Mesenchymal stem cell (in vitro differentiated cells and primary cell): ENCODE measurements at regions not wholly inside any gene's neighbourhood (a gene's known extent, or its start where the extent isn't known, plus 50 kb on each side); places are given as distances from the start of the nearest gene placed in this dataset.

Source experiments
- DNase-seq: peaks from one replicate; pipeline ENCODE4 v3.0.0-alpha.2; 2013
- H2AFZ ChIP-seq: one replicate; pipeline ENCODE4 v1.6.1; 2013; ENCODE audit warnings: low read depth, mild to moderate bottlenecking, control low read depth, inconsistent platforms, low read length, moderate library complexity
- H2AK5ac ChIP-seq: 2 replicates; pipeline ENCODE4 v1.6.1; 2013; ENCODE audit warnings: low read length, moderate library complexity, mild to moderate bottlenecking, inconsistent platforms; ENCODE audit not compliant: severe bottlenecking
- H2BK120ac ChIP-seq: one replicate; pipeline ENCODE4 v1.6.1; 2013; ENCODE audit warnings: low read depth, mild to moderate bottlenecking, inconsistent platforms, low read length, moderate library complexity
- H2BK12ac ChIP-seq, 2 experiments: one replicate each; pipeline ENCODE4 v1.6.1; 2013; ENCODE audit warnings: inconsistent platforms in 2 of 2, low read length in 2 of 2, mild to moderate bottlenecking in 2 of 2, moderate library complexity in 2 of 2, control low read depth in 1 of 2
- H2BK15ac ChIP-seq: one replicate; pipeline ENCODE4 v1.6.1; 2013; ENCODE audit warnings: mild to moderate bottlenecking, low read depth, inconsistent platforms; ENCODE audit not compliant: poor library complexity, severe bottlenecking
- H2BK5ac ChIP-seq: 2 replicates; pipeline ENCODE4 v1.6.1; 2013; ENCODE audit warnings: low read depth, mild to moderate bottlenecking, low read length, control low read depth, inconsistent platforms; ENCODE audit not compliant: poor library complexity, severe bottlenecking
- H3K14ac ChIP-seq, 2 experiments: one replicate each; pipeline ENCODE4 v1.6.1; 2013; ENCODE audit warnings: inconsistent platforms in 2 of 2, low read length in 2 of 2, control low read depth in 1 of 2, mild to moderate bottlenecking in 1 of 2, moderate library complexity in 1 of 2
- H3K18ac ChIP-seq, 2 experiments: one replicate each; pipeline ENCODE4 v1.6.1; 2013; ENCODE audit warnings: inconsistent platforms in 2 of 2, low read length in 2 of 2, control low read depth in 1 of 2, low read depth in 1 of 2, mild to moderate bottlenecking in 1 of 2
- H3K23ac ChIP-seq, 2 experiments: one replicate each; pipeline ENCODE4 v1.6.1; 2013; ENCODE audit warnings: inconsistent platforms in 2 of 2, low read length in 2 of 2, mild to moderate bottlenecking in 2 of 2, moderate library complexity in 2 of 2, control low read depth in 1 of 2
- H3K27ac ChIP-seq: 2 replicates; pipeline ENCODE4 v1.5.1; 2013; ENCODE audit warnings: mild to moderate bottlenecking, moderate library complexity, low read length, control low read depth, inconsistent platforms; ENCODE audit not compliant: poor library complexity, severe bottlenecking
- H3K27me3 ChIP-seq, 2 experiments: 2 replicates each; pipeline versions ENCODE4 v1.6.1 to v1.7.0; 2013; ENCODE audit warnings: low read length in 2 of 2, mild to moderate bottlenecking in 2 of 2, moderate library complexity in 2 of 2, control low read depth in 1 of 2, inconsistent platforms in 1 of 2; ENCODE audit not compliant: control insufficient read depth in 1 of 2, insufficient read depth in 1 of 2
- H3K36me3 ChIP-seq, 2 experiments: 2 replicates each; pipeline versions ENCODE4 v1.6.1 to v1.7.0; 2013; ENCODE audit warnings: low read length in 2 of 2, control low read depth in 1 of 2, inconsistent platforms in 1 of 2, low read depth in 1 of 2, mild to moderate bottlenecking in 1 of 2; ENCODE audit not compliant: insufficient read depth in 2 of 2, control insufficient read depth in 1 of 2
- H3K4ac ChIP-seq, 2 experiments: one replicate each; pipeline ENCODE4 v1.6.1; 2013; ENCODE audit warnings: inconsistent platforms in 2 of 2, low read length in 2 of 2, mild to moderate bottlenecking in 2 of 2, moderate library complexity in 2 of 2, control low read depth in 1 of 2, low read depth in 1 of 2
- H3K4me1 ChIP-seq: 2 replicates; pipeline ENCODE4 v1.6.1; 2013; ENCODE audit warnings: low read depth, low read length, control low read depth; ENCODE audit not compliant: control insufficient read depth, insufficient read depth
- H3K4me2 ChIP-seq: 2 replicates; pipeline ENCODE4 v1.6.1; 2013; ENCODE audit warnings: low read length, mild to moderate bottlenecking, inconsistent platforms; ENCODE audit not compliant: poor library complexity, severe bottlenecking
- H3K4me3 ChIP-seq, 2 experiments: 2 replicates each; pipeline versions ENCODE4 v1.5.1 to v1.7.0; 2013; ENCODE audit warnings: low read length in 2 of 2, mild to moderate bottlenecking in 2 of 2, control low read depth in 1 of 2, low read depth in 1 of 2; ENCODE audit not compliant: insufficient read depth in 1 of 2
- H3K79me1 ChIP-seq: replicated peaks from 2 replicates; pipeline ENCODE4 v1.6.1; 2013; ENCODE audit warnings: mild to moderate bottlenecking, control low read depth, low read length, inconsistent platforms; ENCODE audit not compliant: poor library complexity, severe bottlenecking
- H3K9ac ChIP-seq: 2 replicates; pipeline ENCODE4 v1.7.0; 2013; ENCODE audit warnings: mild to moderate bottlenecking, low read length, moderate library complexity
- H3K9me3 ChIP-seq: 2 replicates; pipeline ENCODE4 v1.7.0; 2013; ENCODE audit warnings: mild to moderate bottlenecking, low read length; ENCODE audit not compliant: control insufficient read depth
- H4K8ac ChIP-seq: one replicate; pipeline ENCODE4 v1.6.1; 2013; ENCODE audit warnings: inconsistent platforms, mild to moderate bottlenecking, low read length, moderate library complexity
- H4K91ac ChIP-seq: one replicate; pipeline ENCODE4 v1.6.1; 2013; ENCODE audit warnings: mild to moderate bottlenecking, low read length, inconsistent platforms
- WGBS: methylation state at CpG from one replicate; pipeline ENCODE4 v1.1.7; 2013; ENCODE audit warnings: mixed read lengths; 5-methylcytosine and 5-hydroxymethylcytosine counted together

GRCh38 chr6:98641949-98642719, 192.2 kb upstream of the POU3F2 start:
- H2BK120ac ChIP-seq = no peak overlapping the region
- no peak overlapping the region for H3K4me2 ChIP-seq
- no peak for DNase-seq
- no peak overlapping the region for H2BK12ac ChIP-seq
- H2AFZ ChIP-seq = no peak overlapping the region
- no peak overlapping the region for H3K4me3 ChIP-seq
- H3K18ac ChIP-seq = no peak overlapping the region
- H3K27ac ChIP-seq = no peak overlapping the region
- no peak overlapping the region for H2BK15ac ChIP-seq
- no peak overlapping the region for H4K91ac ChIP-seq
- H3K4ac ChIP-seq = no peak overlapping the region
- no peak overlapping the region for H2BK5ac ChIP-seq
- no peak overlapping the region for H3K14ac ChIP-seq
- H3K9me3 ChIP-seq = no peaks in the 10 kb centered on the region
- no peaks in the 10 kb centered on the region for H3K4me1 ChIP-seq
- no peak overlapping the region for H3K23ac ChIP-seq
- H3K27me3 ChIP-seq = no peaks in the 10 kb centered on the region
- H3K36me3 ChIP-seq = no peaks in the 10 kb centered on the region
- WGBS = 43% methylated on average over 4 of the region's 5 CpGs
- H3K79me1 ChIP-seq = no peaks in the 10 kb centered on the region
- no peak overlapping the region for H4K8ac ChIP-seq
- H3K9ac ChIP-seq = no peak overlapping the region
- no peak overlapping the region for H2AK5ac ChIP-seq

GRCh38 chr6:98644063-98644462, 190.3 kb upstream of the POU3F2 start:
- H3K18ac ChIP-seq = no peak overlapping the region
- H3K4me3 ChIP-seq = no peak overlapping the region
- no peak overlapping the region for H2AFZ ChIP-seq
- H3K79me1 ChIP-seq = no peaks in the 10 kb centered on the region
- no peak overlapping the region for H3K27ac ChIP-seq
- no peak overlapping the region for H2AK5ac ChIP-seq
- H3K4me1 ChIP-seq = no peaks in the 10 kb centered on the region
- H3K27me3 ChIP-seq = no peaks in the 10 kb centered on the region
- H3K4me2 ChIP-seq = no peak overlapping the region
- no peak overlapping the region for H2BK15ac ChIP-seq
- no peak overlapping the region for H3K4ac ChIP-seq
- 69% methylated on average over 4 of the region's 5 CpGs for WGBS
- H3K9ac ChIP-seq = no peak overlapping the region
- H3K9me3 ChIP-seq = no peaks in the 10 kb centered on the region
- no peak overlapping the region for H2BK12ac ChIP-seq
- DNase-seq = no peak
- H4K8ac ChIP-seq = no peak overlapping the region
- no peak overlapping the region for H3K14ac ChIP-seq
- H2BK120ac ChIP-seq = no peak overlapping the region
- no peak overlapping the region for H4K91ac ChIP-seq
- no peak overlapping the region for H3K23ac ChIP-seq
- H2BK5ac ChIP-seq = no peak overlapping the region
- no peaks in the 10 kb centered on the region for H3K36me3 ChIP-seq

GRCh38 chr6:98648211-98648914, 186.0 kb upstream of the POU3F2 start:
- no peak overlapping the region for H2BK15ac ChIP-seq
- no peaks in the 10 kb centered on the region for H3K9me3 ChIP-seq
- no peak overlapping the region for H2AK5ac ChIP-seq
- H3K4me2 ChIP-seq = no peak overlapping the region
- WGBS = 77% methylated on average over 5 of the region's 7 CpGs
- no peaks in the 10 kb centered on the region for H3K27me3 ChIP-seq
- no peak overlapping the region for H3K9ac ChIP-seq
- H4K8ac ChIP-seq = no peak overlapping the region
- no peak overlapping the region for H3K4ac ChIP-seq
- no peak overlapping the region for H2BK12ac ChIP-seq
- no peak overlapping the region for H2BK5ac ChIP-seq
- DNase-seq = no peak
- H2BK120ac ChIP-seq = no peak overlapping the region
- H3K4me3 ChIP-seq = no peak overlapping the region
- H4K91ac ChIP-seq = no peak overlapping the region
- H3K27ac ChIP-seq = no peak overlapping the region
- H3K4me1 ChIP-seq = no peaks in the 10 kb centered on the region
- H3K36me3 ChIP-seq = no peaks in the 10 kb centered on the region
- H3K14ac ChIP-seq = no peak overlapping the region
- H3K23ac ChIP-seq = no peak overlapping the region
- H3K79me1 ChIP-seq = no peaks in the 10 kb centered on the region
- no peak overlapping the region for H2AFZ ChIP-seq
- no peak overlapping the region for H3K18ac ChIP-seq

GRCh38 chr6:98650941-98651340, 183.4 kb upstream of the POU3F2 start:
- Histone ChIP-seq H3K36me3 (no peaks in the 10 kb centered on the region), H3K4me1 (no peaks in the 10 kb centered on the region), H3K79me1 (no peaks in the 10 kb centered on the region), H2BK5ac (no peak overlapping the region), H4K91ac (peak overlapping the region; percentile 27), H3K27me3 (no peaks in the 10 kb centered on the region), H3K9ac (no peak overlapping the region), H2AK5ac (no peak overlapping the region), H2AFZ (no peak overlapping the region), H4K8ac (no peak overlapping the region), H2BK15ac (no peak overlapping the region), H3K23ac (no peak overlapping the region), H3K4ac (no peak overlapping the region), H3K18ac (no peak overlapping the region), H3K14ac (no peak overlapping the region), H3K4me2 (no peak overlapping the region), H3K4me3 (no peak overlapping the region), H3K27ac (no peak overlapping the region), H2BK120ac (no peak overlapping the region), H3K9me3 (no peaks in the 10 kb centered on the region), H2BK12ac (no peak overlapping the region)
- WGBS = 22% methylated on average over 3 of the region's 3 CpGs
- no peak for DNase-seq
